ENCODE measurements at regions not wholly inside any gene's neighbourhood (a gene's known extent, or its start where the extent isn't known, plus 50 kb on each side); places are given as distances from the start of the nearest gene placed in this dataset.
A peak's percentile ranks its signal among the peaks of the same experiment; 100 is the strongest.

DNA sequence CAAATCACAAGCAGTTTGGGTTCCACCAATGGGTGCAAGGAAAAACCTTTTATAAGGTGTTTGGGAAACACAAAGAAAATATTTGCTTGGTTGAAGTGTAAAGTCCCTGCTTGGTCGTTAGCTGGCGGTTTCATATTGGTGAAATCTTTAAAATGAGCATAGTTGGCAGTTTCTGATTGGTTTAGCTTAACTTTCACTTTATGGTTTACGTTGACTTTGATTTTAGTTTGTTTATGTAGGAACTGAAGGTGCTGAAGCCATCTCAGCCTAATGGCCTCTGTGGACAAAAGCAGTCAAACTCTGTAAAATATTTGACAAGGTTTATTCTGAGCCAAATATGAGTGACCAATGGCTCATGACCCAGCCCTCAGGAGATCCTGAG, 76.6 kb upstream of the PPM1J start:
- no peak for DNase-seq (ENCODE audit: low read depth)
- H3K4me3 ChIP-seq (ENCODE audit: low read depth, low read length): no peak overlapping the region

DNA sequence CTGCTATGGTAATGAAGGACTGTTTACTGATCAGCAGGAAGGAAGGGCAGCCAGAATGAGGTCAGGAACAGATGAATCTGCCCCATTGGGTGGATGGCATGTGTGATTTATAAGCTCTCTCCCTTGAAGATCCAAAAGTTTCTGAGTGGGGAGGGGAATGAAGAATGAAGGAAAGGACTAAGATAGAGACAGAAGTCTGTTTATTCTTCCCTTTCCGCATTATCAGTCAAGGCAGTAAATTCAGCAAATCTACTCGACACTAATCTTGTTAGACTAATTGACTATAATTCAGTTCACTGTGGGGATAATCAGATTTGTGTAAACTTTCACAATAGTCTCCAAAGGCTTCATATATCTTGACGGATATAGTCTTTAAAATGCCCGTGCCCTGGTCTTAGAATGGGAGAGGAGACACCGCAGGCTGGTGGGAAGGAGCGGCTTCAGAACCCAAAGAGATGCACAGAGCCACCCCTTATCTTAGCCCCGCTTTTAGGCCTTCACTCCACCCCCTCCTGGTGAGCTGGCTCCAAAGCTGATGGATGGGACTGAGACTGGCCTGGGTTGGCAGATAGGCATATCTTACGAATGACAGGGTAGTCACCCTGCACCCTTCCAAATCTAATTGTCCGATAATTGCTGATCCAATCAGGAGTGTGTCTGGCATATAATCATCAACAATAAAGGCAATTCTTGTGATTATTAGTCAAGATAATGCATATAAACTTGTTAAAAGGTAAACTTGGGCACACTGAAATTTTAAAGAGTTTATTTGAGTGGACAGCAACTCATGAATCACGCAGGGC, 76.0 kb upstream of the PPM1J start:
- DNase-seq (ENCODE audit: low read depth): no peak
- no peak overlapping the region for H3K4me3 ChIP-seq (ENCODE audit: low read depth, low read length)

DNA sequence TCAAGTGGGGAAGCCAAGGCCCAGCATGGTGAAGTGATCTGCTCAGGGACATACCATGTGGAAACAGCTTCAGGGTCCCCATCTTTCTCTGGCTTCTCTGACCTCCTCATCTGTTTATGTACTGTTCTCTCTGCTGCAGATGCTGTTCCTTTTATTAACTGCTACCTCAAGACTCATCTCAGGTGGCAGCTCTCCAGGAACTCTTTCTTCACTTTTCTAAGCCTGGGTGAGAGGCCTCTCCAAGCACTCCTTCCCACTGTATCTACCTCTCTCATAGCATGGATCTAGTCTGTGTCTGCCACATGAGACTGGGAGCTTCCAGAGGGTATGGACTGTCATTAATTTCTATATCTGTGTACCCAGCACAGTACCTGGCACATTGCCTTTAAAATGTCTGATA, 73.4 kb upstream of the PPM1J start:
- H3K4me3 ChIP-seq (ENCODE audit: low read depth, low read length): no peak overlapping the region
- DNase-seq (ENCODE audit: low read depth): peak; percentile 26

DNA sequence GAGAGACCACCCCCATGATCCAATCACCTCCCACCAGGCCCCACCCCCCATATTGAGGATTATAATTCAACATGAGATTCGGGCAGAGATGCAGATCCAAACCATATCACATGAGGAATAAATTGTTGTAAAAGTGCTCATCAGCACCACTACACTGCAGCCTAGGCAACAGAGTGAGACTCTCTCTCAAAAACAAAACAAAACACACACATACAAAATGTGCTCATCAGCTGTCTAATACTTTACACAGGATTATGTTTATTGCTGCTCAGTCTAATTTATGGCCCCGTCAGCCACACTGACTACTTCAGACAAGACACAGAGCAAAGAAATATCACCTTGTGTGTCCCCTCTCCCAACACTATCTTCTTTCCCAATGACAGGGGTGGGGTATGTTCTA, 72.9 kb upstream of the PPM1J start:
- no peak overlapping the region for H3K4me3 ChIP-seq (ENCODE audit: low read depth, low read length)

DNA sequence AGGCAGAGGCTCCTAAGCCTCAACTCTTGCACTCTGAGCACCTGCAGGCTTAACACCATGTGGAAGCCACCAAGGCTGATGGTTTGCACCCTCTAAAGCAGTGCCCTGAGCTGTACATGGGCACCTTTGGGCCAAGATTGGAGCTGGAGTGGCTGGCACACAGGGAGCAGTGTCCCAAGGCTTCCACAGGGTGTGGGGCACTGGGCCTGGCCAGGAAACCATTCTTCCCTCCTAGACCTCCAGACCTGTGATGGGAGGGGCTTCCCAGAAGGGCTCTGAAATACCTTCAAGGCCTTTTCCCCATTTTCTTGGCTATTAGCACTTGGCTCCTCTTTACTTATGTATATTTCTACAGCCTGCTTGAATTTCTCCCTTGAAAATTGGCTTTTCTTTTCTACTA, 67.9 kb upstream of the PPM1J start:
- no peak overlapping the region for H3K4me3 ChIP-seq (ENCODE audit: low read depth, low read length)

More for the DNA sequence above, 72.9 kb upstream of the PPM1J start:
- no peak for DNase-seq (ENCODE audit: low read depth)

DNA sequence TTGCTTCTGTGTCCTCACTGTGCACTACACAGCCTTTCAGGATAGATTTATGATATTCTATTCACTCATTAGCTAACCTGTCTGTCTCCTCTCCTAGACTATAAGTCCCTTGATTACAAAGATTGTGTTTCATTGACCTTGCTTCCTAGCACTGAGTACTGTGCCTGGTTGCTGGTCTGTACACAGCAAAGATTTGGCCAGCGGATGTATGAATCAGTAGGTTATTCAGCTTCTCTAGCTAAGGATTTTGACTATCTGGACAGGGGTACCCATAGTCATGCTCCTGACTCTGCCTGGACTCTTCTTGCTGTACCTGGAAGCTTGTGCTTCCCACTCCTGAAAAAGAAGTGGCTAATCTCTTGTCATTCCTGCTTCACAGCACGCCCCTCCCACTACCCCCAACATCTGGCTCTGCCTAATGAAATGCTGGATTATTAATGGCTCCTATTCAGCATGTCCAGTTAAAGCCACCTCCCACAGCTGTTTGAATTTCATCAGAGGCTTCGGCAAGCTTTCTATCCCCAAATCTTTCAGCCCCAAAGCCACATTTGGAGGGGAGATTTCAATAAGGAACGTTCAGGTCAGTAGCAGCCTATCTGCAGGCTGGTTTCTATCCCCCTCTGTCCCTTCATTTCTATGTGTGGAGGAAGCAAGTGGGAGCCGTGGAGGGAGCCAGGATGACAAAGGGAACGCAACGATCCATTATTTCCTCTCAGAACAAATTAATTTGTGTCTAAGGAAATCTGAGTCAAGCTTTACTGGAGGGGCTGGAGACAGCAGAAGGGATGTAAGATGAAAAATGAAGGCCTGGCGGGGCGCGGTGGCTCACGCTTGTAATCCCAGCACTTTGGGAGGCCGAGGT, 64.8 kb upstream of the PPM1J start:
- DNase-seq (ENCODE audit: low read depth): no peak
- H3K4me3 ChIP-seq (ENCODE audit: low read depth, low read length): no peak overlapping the region

More for the DNA sequence above, 67.9 kb upstream of the PPM1J start:
- no peak for DNase-seq (ENCODE audit: low read depth)

DNA sequence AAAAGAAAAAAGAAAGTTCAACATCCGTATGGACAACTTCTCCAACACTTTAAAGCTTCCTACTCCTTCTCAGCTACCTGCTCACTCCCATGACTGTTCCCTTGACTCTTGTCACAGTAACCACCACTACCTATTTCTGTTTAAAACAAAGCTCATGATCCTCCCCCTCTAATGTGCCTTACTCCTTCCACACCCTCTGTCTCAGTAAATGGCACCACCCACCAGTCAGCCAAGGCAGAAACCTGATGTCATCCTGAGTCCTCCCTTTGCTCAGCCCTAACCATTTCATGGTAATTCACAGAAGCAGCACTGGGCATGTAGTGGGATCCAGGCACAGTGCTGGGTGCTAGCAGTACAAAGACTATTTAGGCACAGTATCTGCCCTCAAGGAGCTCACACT, 63.0 kb upstream of the PPM1J start:
- no peak overlapping the region for H3K4me3 ChIP-seq (ENCODE audit: low read depth, low read length)
- no peak for DNase-seq (ENCODE audit: low read depth)

DNA sequence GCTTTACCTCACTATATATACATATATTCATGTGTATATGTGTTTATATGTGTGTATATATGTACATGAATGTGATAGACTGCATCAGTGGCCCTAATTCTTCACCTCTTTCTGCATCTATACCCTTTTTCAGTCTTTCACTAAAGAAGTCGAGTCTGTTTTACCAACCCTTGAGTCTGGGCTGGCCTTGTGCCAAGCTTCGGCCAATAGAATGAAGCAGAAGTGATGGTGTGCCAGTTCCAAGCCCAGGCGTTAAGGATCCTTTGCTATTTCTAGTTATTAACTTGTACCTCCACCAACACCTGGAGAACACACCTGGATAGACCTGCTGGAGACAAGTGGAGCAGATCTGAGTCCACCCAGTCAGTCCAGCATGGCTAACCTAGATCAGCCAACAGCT, 61.6 kb upstream of the PPM1J start:
- no peak overlapping the region for H3K4me3 ChIP-seq (ENCODE audit: low read depth, low read length)
- DNase-seq (ENCODE audit: low read depth): no peak

DNA sequence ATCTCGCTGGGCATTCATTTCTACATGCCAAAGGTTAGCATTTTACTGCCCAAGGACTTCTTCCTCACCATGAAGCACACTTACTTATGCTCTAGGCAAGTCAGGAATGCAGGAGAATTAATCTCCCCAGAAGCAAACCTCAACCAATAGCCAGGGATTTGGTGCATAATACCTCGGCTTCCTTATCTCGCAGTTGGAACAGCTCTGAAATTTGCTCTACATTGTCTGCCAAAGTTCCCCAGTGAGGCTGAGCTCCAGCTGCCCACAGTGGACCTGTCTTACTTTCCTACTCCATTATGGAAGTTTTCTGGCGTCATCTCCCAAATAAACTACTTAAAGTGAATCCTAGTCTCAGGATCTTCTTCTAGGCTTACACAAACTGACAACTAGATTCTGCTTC, 57.6 kb upstream of the PPM1J start:
- DNase-seq (ENCODE audit: low read depth): no peak
- no peak overlapping the region for H3K4me3 ChIP-seq (ENCODE audit: low read depth, low read length)

DNA sequence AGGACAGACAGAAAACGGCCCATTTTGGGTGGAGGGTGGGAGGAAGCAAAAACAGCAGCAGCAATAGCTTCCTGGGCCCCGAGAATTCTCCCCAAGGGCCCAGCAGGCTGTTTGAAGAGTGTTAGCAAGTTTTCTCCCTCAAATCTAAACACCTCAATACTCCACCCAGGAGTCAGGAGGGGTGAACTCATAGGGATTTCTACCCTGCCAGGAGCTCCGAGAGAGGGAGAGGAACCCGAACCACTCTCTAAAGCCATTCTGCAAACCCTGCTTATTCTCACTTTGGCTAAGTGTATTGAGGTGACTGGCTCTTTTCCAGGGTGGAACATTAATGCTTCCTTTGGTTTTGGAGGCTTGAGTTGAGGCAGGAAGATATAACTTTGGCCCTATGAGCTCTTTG, 55.6 kb upstream of the PPM1J start:
- no peak for DNase-seq (ENCODE audit: low read depth)
- H3K4me3 ChIP-seq (ENCODE audit: low read depth, low read length): no peak overlapping the region

DNA sequence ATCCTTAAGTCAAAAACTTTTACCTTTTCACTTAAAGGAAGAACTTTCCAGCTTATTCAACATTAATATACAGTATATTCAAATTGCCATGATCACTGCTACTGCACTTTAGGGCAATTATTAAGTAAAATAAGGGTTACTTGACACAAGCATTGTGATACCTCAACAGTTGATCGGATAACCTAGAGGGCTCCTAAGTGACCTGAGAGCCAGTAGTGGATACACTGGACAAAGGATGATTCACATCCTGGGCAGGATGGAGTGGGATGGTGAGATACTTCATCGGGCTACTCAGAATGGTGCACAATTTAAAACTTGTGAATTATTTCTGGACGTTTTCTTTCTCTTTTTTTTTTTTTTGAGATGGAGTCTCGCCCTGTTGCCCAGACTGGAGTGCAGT, 54.5 kb upstream of the PPM1J start:
- no peak for DNase-seq (ENCODE audit: low read depth)
- H3K4me3 ChIP-seq (ENCODE audit: low read depth, low read length): no peak overlapping the region

DNA sequence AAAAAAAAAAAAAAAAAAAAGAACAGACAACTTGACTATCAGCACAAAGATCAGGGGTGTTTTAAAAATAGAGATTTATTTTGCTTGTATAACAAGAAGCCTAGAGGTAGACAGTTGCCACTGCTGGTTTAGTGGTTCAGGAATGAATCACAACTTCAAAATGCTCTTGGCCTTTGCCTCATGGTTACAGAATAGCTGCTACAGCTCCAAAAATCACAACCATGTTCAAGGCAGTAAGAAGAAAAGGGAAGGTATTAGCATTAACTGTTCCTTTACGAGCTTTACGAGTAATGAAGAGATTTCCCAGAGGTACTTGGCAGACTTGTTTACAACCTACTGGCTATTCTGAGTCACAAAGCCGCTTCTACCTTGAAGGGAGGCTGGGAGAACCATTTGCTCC, 52.5 kb upstream of the PPM1J start:
- no peak for DNase-seq (ENCODE audit: low read depth)
- no peak overlapping the region for H3K4me3 ChIP-seq (ENCODE audit: low read depth, low read length)

All from skeletal muscle cell (primary cell).